ENCODE measurements at regions not wholly inside any gene's neighbourhood (a gene's known extent, or its start where the extent isn't known, plus 50 kb on each side); places are given as distances from the start of the nearest gene placed in this dataset.

DNA sequence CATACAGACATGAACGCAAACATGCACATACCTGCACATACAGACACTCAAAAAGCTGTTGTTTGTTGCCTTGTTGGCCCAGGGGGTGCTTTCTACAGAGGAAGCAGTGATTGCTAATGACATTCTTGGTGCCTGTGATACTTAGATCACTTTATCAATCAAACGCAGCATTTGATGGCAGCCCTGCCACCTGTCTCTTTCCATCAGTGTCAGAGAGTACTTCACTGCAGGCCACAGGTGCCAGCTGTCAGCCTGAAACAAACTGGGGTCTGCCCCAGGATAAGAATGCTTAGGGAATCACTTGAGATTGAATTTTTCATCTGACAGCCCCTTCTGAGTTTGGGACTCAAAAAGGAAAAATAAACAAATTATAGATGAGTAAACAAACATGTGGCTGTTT is 388.9 kb upstream of the SGCD start:
- peaks cover 4% of the 10 kb centered on the region for H3K27me3 ChIP-seq (ENCODE audit: control insufficient read depth, insufficient read depth, low read length)
- H3K9ac ChIP-seq (ENCODE audit: low read depth, low read length) = no peak overlapping the region
- H3K36me3 ChIP-seq (ENCODE audit: insufficient read depth, low read length) = no peaks in the 10 kb centered on the region
- no peak overlapping the region for H3K4me2 ChIP-seq (ENCODE audit: low read length)
- no peaks in the 10 kb centered on the region for H3K9me3 ChIP-seq (replicated peaks; ENCODE audit: low read length)
- no peak overlapping the region for H3K4me3 ChIP-seq (ENCODE audit: low read length)
- H3K4me1 ChIP-seq (ENCODE audit: control insufficient read depth, insufficient read depth, low read length) = no peaks in the 10 kb centered on the region

GRCh38 chr5:155941340-155941739 is 385.6 kb upstream of the SGCD start:
- Histone ChIP-seq H3K9ac (ENCODE audit: low read depth, low read length) (no peak overlapping the region), H3K4me3 (ENCODE audit: low read length) (no peak overlapping the region), H3K4me2 (ENCODE audit: low read length) (no peak overlapping the region), H3K36me3 (ENCODE audit: insufficient read depth, low read length) (no peaks in the 10 kb centered on the region), H3K27me3 (ENCODE audit: control insufficient read depth, insufficient read depth, low read length) (peaks cover 4% of the 10 kb centered on the region), H3K9me3 (replicated peaks; ENCODE audit: low read length) (no peaks in the 10 kb centered on the region), H3K4me1 (ENCODE audit: control insufficient read depth, insufficient read depth, low read length) (no peaks in the 10 kb centered on the region)

DNA sequence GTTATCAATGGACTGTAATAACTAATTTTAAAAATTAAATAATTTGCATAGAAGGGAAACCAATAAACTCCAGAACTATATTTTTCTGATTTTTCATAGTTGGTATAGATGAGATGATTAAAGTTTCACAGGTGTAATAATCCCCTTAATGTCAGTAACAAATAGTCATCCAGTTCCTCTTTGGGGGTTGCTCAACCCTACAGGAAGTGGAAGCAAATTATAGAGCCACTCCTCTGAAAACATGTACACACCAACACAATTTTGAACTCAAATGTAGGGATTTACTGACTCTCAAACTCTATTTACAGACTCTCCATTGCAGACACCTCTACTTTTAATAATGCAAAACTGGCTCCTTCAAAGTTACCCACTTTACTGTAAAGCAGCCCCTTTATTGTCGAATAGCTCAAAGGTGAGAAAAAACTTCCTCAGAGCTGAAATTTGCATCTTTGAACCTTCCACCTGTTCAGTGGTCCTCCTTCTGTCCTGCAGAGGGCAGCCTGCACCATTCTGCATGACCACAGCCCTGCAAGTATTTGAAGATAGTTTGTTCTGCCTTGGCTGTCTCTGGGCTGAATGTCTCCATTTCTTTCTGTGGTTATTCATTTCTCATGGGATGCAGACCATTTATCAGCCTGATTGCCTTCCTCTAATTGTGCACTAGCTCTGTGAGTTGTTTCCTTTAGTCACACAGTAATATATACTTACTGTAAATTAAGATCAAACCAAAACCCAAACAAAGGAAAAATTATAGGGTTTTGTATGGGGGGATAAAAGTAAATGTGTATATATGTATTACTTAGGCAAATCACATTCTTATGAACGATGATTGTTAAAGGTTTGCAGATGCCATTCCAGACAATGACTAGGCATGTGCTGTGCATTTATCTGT is 383.2 kb upstream of the SGCD start:
- no peak overlapping the region for H3K9ac ChIP-seq (ENCODE audit: low read depth, low read length)
- no peaks in the 10 kb centered on the region for H3K9me3 ChIP-seq (replicated peaks; ENCODE audit: low read length)
- H3K27me3 ChIP-seq (ENCODE audit: control insufficient read depth, insufficient read depth, low read length) = no peaks in the 10 kb centered on the region
- H3K4me1 ChIP-seq (ENCODE audit: control insufficient read depth, insufficient read depth, low read length) = no peaks in the 10 kb centered on the region
- no peaks in the 10 kb centered on the region for H3K36me3 ChIP-seq (ENCODE audit: insufficient read depth, low read length)
- H3K4me2 ChIP-seq (ENCODE audit: low read length) = no peak overlapping the region
- H3K4me3 ChIP-seq (ENCODE audit: low read length) = no peak overlapping the region

DNA sequence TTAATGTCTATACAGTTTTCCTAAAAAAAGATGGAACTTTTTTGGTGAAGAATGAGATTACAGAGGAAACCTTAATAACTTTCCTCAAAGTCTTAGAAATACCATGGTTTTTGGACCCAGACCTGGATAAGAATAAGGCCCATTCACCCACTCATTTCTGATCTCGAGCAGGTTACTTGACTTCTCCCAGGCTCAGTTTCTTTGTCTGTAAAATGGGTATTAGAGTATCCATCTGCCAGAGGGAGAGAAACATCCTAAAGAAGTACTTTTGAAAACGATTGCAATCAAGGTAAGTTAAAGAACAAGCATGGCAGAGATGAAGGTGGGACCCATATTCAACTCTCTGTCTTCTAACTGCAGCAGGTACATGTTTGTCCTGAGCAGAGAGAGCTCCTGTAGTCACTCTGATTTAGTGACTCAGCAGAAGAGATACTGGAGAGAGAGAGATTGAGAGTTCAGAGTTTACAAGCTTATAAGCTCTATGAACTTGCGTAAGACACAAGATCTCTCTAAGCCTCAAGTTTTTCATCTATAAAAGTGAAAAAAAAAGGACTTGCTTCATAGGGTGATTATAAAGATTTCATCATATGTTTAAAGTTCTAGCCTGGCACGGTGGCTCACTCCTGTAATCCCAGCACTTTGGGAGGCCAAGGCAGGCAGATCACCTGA is 379.4 kb upstream of the SGCD start:
- H3K4me1 ChIP-seq (ENCODE audit: control insufficient read depth, insufficient read depth, low read length) = no peaks in the 10 kb centered on the region
- H3K9ac ChIP-seq (ENCODE audit: low read depth, low read length) = no peak overlapping the region
- H3K27me3 ChIP-seq (ENCODE audit: control insufficient read depth, insufficient read depth, low read length) = no peaks in the 10 kb centered on the region
- no peaks in the 10 kb centered on the region for H3K9me3 ChIP-seq (replicated peaks; ENCODE audit: low read length)
- no peak overlapping the region for H3K4me3 ChIP-seq (ENCODE audit: low read length)
- H3K36me3 ChIP-seq (ENCODE audit: insufficient read depth, low read length) = no peaks in the 10 kb centered on the region
- H3K4me2 ChIP-seq (ENCODE audit: low read length) = no peak overlapping the region

- Histone ChIP-seq H3K4me1 (ENCODE audit: control insufficient read depth, insufficient read depth, low read length) (no peaks in the 10 kb centered on the region), H3K4me2 (ENCODE audit: low read length) (no peak overlapping the region), H3K4me3 (ENCODE audit: low read length) (no peak overlapping the region), H3K9ac (ENCODE audit: low read depth, low read length) (no peak overlapping the region), H3K9me3 (replicated peaks; ENCODE audit: low read length) (no peaks in the 10 kb centered on the region), H3K36me3 (ENCODE audit: insufficient read depth, low read length) (no peaks in the 10 kb centered on the region), H3K27me3 (ENCODE audit: control insufficient read depth, insufficient read depth, low read length) (no peaks in the 10 kb centered on the region)
These were observed 378.4 kb upstream of the SGCD start for GRCh38 chr5:155948576-155948975.

- Histone ChIP-seq H3K4me2 (ENCODE audit: low read length) (no peak overlapping the region), H3K9me3 (replicated peaks; ENCODE audit: low read length) (no peaks in the 10 kb centered on the region), H3K4me3 (ENCODE audit: low read length) (no peak overlapping the region), H3K4me1 (ENCODE audit: control insufficient read depth, insufficient read depth, low read length) (no peaks in the 10 kb centered on the region), H3K9ac (ENCODE audit: low read depth, low read length) (no peak overlapping the region), H3K27me3 (ENCODE audit: control insufficient read depth, insufficient read depth, low read length) (no peaks in the 10 kb centered on the region), H3K36me3 (ENCODE audit: insufficient read depth, low read length) (no peaks in the 10 kb centered on the region)
These were observed 374.4 kb upstream of the SGCD start for GRCh38 chr5:155952486-155953089.

DNA sequence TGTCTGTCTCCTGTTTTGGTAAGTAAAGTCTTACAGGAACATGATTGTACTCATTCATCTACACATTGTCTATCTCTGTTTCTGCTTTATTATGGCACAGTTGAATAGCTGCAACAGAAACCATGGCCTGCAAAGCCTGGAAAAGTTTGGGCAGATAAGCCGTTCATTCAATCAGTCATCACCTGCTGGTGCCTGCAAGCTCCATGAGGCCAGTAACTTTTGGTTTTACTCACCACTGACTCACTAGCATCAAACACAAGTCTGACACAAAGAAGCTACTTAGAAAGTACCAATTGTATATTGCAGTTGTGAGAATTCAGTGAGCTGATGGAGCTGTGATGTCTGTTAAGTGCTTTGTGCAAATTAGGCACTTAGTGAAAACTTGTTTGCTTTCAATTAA is 373.6 kb upstream of the SGCD start:
- no peaks in the 10 kb centered on the region for H3K36me3 ChIP-seq (ENCODE audit: insufficient read depth, low read length)
- H3K27me3 ChIP-seq (ENCODE audit: control insufficient read depth, insufficient read depth, low read length) = no peaks in the 10 kb centered on the region
- H3K9ac ChIP-seq (ENCODE audit: low read depth, low read length) = no peak overlapping the region
- no peaks in the 10 kb centered on the region for H3K9me3 ChIP-seq (replicated peaks; ENCODE audit: low read length)
- H3K4me3 ChIP-seq (ENCODE audit: low read length) = no peak overlapping the region
- no peaks in the 10 kb centered on the region for H3K4me1 ChIP-seq (ENCODE audit: control insufficient read depth, insufficient read depth, low read length)
- no peak overlapping the region for H3K4me2 ChIP-seq (ENCODE audit: low read length)

DNA sequence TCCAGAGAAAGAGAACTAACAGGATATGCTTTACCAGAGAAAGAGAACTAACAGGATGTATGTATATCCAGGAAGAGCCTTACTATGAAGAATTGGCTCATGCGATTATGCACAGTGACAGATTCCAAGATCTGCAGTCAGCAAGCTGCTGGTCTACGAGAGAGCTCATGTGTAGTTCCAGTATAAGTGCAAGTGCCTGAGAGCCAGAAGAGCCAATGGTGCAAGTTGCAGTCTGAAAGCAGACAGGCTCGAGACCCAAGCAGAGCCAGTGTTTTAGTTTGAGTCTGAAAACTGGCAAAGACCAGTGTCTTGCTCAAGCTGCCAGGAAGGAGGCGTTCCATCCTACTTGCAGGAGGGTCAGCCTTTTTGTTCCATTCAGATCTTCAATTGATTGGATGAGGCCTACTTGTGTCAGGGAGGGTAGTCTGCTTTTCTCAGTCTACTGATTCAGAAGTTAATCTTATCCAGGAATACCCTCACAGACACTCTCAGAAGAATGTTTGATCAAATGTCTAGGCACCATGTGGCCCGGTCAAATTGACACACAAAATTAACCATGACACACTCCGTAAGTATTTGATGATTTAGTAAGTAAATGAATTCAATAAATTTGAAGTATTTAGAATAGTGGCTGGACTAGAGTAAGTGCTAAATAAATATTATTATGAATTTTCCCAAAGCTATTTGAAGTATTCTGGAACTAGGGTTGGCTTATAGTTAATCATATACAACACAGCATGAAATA is 372.1 kb upstream of the SGCD start:
- H3K4me2 ChIP-seq (ENCODE audit: low read length) = no peak overlapping the region
- no peaks in the 10 kb centered on the region for H3K36me3 ChIP-seq (ENCODE audit: insufficient read depth, low read length)
- no peaks in the 10 kb centered on the region for H3K27me3 ChIP-seq (ENCODE audit: control insufficient read depth, insufficient read depth, low read length)
- H3K9ac ChIP-seq (ENCODE audit: low read depth, low read length) = no peak overlapping the region
- no peaks in the 10 kb centered on the region for H3K9me3 ChIP-seq (replicated peaks; ENCODE audit: low read length)
- no peak overlapping the region for H3K4me3 ChIP-seq (ENCODE audit: low read length)
- H3K4me1 ChIP-seq (ENCODE audit: control insufficient read depth, insufficient read depth, low read length) = no peaks in the 10 kb centered on the region

DNA sequence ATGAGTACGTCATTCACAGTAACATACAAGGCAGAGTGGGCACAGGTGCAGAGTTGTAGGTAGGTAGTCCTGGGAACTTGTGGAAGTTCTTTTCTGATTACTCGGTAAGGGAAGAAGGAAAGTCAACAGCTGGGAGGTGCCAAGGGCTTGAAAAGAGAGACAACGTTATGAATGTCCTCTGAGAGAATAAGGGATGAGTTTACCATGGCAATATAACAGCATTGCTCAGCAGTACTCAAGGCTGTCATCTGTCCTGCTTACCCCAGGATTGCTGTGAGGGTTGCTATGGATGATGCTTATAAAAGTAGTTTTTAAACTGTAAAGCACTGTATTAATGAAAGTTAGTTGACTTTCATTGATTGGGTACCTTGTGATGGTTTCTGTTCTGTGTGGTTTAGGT is 369.1 kb upstream of the SGCD start:
- Histone ChIP-seq H3K9me3 (replicated peaks; ENCODE audit: low read length) (no peaks in the 10 kb centered on the region), H3K4me2 (ENCODE audit: low read length) (no peak overlapping the region), H3K4me3 (ENCODE audit: low read length) (no peak overlapping the region), H3K36me3 (ENCODE audit: insufficient read depth, low read length) (no peaks in the 10 kb centered on the region), H3K4me1 (ENCODE audit: control insufficient read depth, insufficient read depth, low read length) (no peaks in the 10 kb centered on the region), H3K9ac (ENCODE audit: low read depth, low read length) (no peak overlapping the region), H3K27me3 (ENCODE audit: control insufficient read depth, insufficient read depth, low read length) (no peaks in the 10 kb centered on the region)

DNA sequence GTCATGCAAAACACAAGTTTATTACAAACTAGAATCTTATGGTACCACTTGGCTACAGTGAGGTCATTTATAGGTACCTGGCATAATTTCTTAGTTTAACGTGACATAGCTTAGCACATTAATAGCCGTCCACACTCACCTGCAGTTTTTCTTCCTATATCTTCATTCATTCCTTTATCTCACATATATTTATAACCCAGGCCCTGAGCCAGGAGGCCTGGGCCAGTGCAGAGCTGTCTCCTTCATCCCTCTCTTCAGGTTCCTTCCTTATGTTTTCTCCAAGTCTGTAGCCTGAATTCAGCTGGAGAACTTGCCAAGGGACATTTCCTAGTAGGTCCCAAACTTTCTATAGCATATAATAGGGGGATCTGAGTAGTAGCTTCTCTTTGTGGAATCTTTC is 367.9 kb upstream of the SGCD start:
- Histone ChIP-seq H3K4me2 (ENCODE audit: low read length) (no peak overlapping the region), H3K9me3 (replicated peaks; ENCODE audit: low read length) (no peaks in the 10 kb centered on the region)

DNA sequence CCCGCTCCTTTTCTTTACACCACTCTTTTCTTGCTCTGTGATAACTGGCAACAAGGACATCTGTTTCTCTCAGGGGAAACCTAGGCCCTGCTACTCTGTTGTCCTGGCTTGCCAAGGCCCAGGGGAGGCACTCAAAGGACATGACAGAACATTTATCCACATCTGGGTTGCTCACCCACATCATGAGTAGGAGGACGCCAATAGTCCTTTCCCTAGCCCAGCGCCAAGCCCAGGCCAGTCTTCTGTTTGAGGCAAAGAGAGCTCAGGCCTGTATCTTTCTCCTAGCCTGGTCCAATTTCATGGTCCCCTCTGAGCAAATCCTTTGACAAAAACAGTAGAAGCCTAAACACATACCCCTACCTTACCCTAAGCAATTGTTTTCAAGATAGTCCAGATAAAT is 366.8 kb upstream of the SGCD start:
- H3K4me1 ChIP-seq (ENCODE audit: control insufficient read depth, insufficient read depth, low read length) = no peaks in the 10 kb centered on the region
- no peaks in the 10 kb centered on the region for H3K36me3 ChIP-seq (ENCODE audit: insufficient read depth, low read length)
- H3K4me3 ChIP-seq (ENCODE audit: low read length) = no peak overlapping the region
- no peak overlapping the region for H3K9ac ChIP-seq (ENCODE audit: low read depth, low read length)
- H3K9me3 ChIP-seq (replicated peaks; ENCODE audit: low read length) = no peaks in the 10 kb centered on the region
- H3K4me2 ChIP-seq (ENCODE audit: low read length) = no peak overlapping the region
- no peaks in the 10 kb centered on the region for H3K27me3 ChIP-seq (ENCODE audit: control insufficient read depth, insufficient read depth, low read length)

More for the DNA sequence above, 367.9 kb upstream of the SGCD start:
- H3K4me1 ChIP-seq (ENCODE audit: control insufficient read depth, insufficient read depth, low read length) = no peaks in the 10 kb centered on the region
- H3K27me3 ChIP-seq (ENCODE audit: control insufficient read depth, insufficient read depth, low read length) = no peaks in the 10 kb centered on the region
- H3K4me3 ChIP-seq (ENCODE audit: low read length) = no peak overlapping the region
- H3K36me3 ChIP-seq (ENCODE audit: insufficient read depth, low read length) = no peaks in the 10 kb centered on the region
- no peak overlapping the region for H3K9ac ChIP-seq (ENCODE audit: low read depth, low read length)

Measured in skeletal muscle satellite cell (primary cell).